Activated naive CD4-positive, alpha-beta T cell treated with anti-CD3 and anti-CD28 coated beads, Interleukin-2, amount 50 U/mL, for 16 hours (primary cell): ENCODE measurements at regions not wholly inside any gene's neighbourhood (a gene's known extent, or its start where the extent isn't known, plus 50 kb on each side); places are given as distances from the start of the nearest gene placed in this dataset.
"Not testable (repeated sequence)": the region's sequence is repeated elsewhere in the genome, so short reads cannot be mapped to it uniquely, and the experiment has no call there.

Experiments
- DNase-seq: peaks from one replicate; pipeline ENCODE4 v3.0.0-alpha.2; 2020

DNA sequence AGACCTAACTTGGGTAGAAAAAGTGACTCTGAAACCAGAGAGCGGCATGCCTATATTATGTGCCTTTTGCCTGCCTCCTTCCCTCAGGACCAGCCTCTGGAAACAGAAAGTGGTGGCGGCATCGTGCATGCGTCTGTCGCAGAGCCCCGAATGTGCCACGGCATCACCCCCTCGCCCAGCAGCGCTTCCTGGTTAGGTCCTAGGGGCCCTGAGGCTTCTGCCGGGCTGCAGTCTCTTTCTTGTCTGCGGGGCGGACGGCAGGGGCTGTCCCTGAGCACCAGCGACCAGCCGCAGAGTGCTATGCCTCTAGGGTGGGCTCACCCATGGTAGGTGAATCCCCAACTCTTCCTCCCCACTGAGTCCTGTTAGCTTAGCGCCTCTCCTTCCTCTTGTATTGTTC lies 68.7 kb downstream of the VSIG4 start:
- DNase-seq = no peak

DNA sequence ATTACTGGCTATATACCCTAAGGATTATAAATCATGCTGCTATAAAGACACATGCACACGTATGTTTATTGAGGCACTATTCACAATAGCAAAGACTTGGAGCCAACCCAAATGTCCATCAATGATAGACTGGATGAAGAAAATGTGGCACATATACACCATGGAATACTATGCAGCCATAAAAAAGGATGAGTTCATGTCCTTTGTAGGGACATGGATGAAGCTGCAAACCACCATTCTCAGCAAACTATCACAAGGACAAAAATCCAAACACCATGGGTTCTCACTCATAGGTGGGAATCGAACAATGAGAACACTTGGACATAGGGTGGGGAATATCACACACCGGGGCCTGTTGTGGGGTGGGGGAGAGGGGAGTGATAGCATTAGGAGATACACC lies 72.7 kb downstream of the VSIG4 start:
- not testable (repeated sequence) for DNase-seq

DNA sequence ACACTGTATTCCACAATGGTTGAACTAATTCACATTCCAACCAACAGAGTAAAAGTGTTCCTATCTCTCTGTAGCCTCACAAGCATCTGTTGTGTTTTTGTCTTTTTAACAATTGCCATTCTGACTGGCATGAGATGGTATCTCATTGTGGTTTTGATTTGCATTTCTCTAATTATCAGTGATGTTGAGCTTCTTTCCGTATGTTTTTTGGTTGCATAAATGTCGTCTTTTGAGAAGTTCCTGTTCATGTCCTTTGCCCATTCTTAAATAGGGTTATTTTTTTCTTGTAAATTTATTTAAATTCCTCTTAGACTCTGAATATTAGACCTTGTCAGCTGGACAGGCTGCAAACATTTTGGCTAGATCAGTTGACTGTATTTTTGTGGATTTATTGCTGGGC lies 78.2 kb downstream of the VSIG4 start:
- no peak for DNase-seq

DNA sequence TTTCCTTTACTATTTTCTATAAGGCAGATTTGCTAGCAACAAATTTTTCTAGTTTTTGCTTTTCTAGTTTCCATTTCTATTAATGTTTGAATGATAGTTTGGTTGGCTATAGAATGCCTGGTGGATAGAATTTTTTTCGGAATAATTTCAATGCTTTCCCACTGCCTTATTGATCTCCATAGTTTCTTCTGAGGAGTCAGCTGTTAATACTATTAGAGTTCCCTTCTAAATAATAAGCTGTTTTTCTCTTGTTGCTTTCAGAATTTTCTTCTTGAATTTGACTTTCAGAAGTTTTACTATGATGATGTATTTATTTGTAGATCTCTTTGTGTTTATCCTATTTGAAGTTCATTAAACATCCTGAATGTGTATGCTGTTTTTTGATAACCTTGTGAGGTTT lies 91.8 kb downstream of the VSIG4 start:
- DNase-seq = no peak

DNA sequence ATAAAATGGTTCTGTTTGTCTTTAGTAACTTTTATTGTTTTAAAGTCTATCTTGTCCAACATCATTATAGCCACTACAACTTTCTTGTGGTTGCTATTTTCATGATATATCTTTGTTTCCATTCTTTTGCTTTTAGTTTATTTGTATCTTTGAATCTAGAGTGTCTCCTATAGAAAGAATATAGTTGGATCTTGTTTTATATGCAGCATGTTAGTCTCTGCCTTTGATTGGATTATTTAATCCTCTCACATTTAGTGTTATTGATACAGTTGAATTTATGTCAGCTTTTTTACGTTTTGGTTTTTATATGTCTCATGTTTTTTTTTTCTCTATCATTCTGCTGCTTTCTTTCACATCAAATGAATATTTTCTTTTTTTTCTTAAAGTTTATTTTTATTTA lies 98.1 kb downstream of the VSIG4 start:
- DNase-seq = no peak

DNA sequence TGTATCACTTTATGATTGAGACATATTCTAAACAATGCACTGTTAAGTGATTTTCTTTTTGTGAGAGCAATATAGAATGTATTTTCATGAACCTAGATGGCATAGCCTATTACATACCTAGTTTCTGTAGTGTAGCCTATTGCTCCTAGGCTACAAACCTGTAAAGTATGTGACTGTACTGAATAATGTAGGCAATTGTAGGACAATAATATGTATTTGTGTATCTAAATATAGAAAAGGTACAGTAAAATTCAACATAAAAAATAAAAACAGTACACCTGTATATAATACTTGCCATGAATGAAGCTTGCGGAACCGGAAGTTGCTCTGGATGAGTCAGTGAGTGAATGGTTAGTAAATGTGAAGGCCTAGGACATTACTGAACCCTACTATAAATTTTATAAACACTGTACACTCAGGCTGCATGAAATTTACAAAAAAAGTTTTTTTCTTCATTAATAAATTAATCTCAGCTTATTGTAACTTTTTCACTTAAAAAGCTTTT lies 106.7 kb downstream of the VSIG4 start:
- DNase-seq = no peak

DNA sequence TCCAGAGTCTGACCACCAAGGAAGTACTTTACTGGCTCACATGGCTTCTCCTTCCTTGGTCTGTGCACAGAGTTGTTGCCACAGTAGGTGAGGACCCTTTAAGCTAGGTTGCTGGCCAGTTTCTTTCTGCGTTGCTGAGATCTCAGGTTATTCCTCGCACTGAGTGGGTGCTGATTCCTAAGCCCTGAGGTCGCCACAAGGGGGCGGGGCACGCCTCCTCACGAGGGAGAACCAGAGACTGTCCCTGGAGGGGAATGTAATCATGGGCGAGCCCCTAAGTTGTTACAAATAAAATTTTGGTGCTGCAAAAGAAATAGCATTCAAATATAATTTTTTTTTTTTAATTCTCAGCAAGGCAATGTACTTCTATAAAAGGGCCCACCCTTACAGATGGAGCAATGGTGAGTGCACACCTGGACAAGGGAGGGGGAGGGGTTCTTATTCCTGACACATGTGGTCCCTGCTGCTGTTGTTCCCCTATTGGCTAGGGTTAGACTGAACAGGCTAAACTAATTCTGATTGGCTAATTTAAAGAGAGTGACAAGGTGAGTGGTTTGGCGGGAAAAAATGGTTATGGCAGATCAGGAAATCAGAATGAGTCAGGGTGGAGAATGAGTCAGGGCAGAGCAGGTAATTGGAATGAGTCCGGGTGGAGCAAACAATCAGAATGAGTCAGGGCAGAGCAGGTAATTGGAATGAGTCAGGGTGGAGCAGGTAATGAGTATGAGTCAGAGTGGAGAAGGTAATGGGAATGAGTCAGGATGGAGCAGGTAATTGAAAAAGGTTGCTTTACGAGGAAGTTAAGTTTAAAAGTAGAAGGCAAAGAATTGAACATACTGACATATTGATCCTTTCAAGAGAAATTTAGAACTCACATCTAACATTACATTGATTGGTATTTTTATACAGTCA lies 107.5 kb downstream of the VSIG4 start:
- peak; percentile 37 for DNase-seq

DNA sequence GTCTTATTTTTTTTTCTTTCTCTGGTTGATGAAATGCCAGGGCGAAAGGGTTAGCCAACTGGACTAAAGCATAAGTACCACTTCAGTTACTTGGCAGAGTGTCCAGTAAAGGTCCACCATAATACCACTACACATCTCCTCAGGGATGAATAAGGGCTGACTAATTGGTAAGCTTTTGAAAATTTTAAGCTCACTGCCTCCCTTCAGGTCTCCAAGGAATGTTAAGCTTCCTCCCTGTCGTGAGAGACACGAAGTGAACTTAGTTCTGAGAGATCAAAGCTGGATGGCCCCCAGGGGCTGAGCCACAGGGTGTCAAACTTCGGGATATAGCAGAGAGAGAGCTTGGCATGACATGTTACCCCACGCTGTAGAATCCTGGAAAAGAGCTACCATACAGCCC lies 111.4 kb downstream of the VSIG4 start:
- no peak for DNase-seq

DNA sequence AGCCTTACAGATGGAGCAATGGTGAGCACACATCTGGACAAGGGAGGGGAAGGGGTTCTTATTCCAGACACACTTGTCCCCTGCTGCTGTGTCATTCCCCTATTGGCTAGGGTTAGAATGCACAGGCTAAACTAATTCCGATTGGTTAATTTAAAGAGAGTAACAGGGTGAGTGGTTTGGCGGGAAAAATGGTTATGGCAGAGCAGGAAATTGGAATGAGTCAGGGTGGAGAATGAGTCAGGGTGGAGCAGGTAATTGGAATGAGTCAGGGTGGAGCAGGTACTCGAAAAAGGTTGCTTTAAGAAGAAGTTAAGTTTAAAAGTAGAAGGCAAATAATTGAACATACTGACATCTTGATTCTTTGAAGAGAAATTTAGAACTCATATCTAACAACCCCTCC lies 112.5 kb downstream of the VSIG4 start:
- DNase-seq = not testable (repeated sequence)

DNA sequence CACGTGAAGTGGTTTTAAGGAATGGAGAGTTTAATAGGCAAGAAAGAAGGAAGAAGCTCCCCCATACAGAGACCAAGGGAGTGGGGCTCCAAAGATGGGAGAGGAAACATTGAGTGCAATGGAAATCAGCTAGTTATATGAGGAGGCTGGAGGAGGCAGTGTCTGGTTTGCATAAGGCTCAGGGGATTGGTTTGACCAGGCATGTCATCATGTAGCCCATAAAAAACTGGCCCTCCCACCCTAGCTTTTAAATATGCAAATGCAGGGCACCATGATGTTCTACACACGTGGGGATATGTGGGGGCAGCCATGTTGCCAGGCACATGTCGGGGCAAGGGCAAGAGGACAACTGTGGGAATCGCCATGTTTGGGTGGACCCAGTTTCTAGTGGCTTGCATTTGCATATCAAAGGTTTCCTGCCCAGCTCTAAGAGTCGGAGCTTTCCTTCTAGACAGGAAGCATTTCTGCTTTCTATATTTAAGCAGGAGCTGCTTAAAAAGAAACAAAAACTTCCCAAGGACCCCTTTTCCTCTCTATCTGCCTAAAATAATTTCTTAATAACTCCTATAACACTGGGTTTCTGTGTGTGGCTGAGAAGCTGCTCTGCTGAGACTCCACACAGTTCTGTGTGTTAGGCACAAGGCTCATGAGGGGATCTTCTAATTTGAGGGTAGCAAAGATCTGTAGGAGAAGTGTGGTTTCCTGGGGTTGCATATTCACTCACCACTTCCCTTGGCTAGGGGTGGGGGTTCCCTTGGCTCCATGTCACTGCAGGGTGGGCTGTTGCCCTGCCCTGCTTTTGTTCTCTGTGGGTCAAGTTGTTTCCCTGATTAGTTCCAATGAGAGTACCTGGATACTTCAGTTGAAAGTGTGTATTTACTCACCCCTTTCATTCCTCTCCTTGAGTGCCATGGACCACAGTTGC lies 113.5 kb downstream of the VSIG4 start:
- peak; percentile 40 for DNase-seq

DNA sequence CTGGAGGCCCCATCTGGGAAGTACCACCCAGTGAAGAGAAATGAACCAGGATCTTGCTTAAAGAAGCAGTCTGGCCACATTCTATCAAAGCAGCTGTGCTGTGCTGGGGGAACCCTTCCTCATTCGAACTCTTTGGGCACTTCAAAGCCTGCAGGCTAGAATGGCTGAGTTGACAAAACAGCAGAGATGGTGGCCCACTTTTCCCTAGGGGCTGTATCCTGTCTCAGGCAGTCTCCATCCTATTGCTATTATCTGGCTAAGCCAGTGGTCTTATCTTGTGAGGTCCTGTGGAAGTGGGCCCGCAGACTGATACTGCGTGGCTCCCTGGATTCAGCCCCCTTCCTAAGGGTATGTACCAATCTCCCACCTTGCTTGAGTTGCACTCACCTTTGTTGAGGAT lies 114.3 kb downstream of the VSIG4 start:
- DNase-seq = no peak

DNA sequence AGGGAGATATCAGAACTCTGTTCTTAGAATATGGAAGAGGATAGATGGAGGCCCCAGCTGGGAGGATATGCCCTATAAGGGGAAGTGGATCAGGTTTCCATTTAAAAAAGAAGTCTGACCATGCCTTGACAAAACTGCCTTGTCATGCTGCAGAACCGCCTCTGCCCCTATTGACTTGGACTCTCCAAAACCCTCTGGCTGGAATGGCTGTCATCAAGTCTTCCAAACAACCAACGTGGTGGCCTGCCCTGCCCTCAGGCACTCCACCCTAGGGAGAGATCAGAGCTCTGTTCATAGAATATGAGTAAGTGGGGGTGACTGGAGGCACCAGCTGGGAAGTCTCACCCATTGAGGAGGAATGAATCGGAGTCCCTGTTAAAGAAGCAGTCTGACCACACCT lies 114.9 kb downstream of the VSIG4 start:
- DNase-seq = no peak

DNA sequence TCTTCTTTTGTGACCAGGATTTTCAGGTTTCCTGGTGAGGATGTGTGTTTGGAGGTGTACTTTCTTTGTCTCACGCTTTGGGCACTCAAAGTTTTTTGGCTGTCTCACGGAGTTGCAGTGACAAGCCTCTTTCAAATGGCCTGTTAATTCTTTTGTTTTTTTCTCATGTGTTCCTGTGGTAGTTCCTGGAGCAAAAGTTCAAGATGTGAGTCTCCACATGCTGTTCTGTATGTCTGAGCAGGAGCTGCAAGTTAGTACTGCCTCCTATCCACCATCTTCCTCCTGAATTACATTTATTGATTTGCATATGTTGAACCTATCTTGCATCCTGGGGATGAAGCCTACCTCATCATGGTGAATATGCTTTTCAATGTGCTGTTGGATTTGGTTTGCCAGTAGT lies 118.5 kb downstream of the VSIG4 start:
- DNase-seq = no peak

DNA sequence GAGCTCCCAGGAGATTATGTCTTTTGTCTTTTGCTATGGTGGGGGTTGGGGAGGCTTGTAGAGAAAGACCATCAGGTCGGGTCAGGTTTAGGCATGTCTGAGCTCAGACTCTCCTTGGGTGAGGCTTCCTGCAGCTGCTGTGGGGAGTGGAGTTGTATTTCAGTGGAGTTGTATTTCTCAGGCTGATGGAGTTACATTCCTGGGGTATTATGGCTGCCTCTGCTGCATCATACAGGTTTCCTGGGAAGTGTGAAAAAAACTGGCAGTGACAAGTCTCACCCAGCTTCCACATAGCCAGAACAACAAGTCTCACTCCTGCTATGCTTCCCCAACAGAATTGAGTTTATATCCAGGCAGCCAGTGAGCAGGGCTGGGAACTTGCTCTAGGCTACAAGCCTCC lies 119.3 kb downstream of the VSIG4 start:
- no peak for DNase-seq

DNA sequence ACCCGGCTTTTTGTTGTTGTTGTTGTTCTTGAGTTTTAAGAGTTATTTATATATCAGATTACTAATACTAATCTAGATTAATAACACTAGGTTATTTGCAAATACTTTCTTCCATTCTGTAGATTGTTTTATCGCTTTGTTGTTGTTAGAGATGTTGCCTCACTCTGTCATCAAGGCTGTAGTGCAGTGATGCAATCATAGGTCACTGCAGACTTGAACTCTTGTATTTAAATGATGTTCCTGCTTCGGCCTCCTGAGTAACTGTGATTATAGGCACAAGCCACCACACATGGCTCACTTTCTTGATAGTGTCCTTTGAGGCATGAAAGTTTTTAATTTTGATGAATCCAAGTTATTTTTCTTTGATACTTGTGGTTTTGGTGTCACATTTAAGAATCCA lies 129.0 kb downstream of the VSIG4 start:
- no peak for DNase-seq

DNA sequence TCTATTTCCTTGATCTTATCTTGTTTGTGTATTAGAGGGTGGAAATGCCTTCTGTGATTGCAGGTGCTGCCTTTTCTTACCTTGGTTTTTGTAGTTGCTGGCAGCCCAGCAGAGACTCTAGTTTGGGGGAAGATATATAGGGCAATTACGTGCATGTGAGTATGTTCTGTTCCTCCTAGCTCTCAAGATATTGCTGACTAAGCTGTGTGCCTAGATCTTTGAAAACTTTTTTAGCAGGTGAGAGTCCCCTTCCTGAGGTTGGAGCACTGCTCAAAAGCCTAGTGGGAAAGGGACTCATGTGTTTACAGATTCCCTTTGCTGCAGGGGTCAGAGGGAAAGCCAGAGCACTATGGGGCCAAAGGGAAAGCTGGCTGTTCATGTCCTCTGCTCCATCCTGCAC lies 136.1 kb downstream of the VSIG4 start:
- no peak for DNase-seq

DNA sequence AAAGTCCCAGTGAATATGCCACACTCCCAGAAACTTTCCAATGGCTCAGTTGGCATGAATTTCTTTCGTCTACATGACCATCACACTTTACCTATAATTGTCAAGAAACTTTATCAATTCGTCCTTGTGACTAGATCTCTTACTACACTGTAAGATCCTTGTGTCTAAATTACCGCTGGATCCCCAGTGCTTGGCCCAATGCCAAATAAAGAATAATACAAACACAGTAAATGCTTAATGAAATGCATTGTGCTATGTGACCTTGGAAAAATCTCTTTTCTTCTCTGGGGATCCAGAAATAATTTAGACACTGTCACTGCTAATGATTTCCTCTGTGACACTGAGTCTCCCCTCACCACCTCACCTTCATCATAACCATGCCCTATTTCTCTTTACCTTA lies 137.9 kb downstream of the VSIG4 start:
- no peak for DNase-seq

DNA sequence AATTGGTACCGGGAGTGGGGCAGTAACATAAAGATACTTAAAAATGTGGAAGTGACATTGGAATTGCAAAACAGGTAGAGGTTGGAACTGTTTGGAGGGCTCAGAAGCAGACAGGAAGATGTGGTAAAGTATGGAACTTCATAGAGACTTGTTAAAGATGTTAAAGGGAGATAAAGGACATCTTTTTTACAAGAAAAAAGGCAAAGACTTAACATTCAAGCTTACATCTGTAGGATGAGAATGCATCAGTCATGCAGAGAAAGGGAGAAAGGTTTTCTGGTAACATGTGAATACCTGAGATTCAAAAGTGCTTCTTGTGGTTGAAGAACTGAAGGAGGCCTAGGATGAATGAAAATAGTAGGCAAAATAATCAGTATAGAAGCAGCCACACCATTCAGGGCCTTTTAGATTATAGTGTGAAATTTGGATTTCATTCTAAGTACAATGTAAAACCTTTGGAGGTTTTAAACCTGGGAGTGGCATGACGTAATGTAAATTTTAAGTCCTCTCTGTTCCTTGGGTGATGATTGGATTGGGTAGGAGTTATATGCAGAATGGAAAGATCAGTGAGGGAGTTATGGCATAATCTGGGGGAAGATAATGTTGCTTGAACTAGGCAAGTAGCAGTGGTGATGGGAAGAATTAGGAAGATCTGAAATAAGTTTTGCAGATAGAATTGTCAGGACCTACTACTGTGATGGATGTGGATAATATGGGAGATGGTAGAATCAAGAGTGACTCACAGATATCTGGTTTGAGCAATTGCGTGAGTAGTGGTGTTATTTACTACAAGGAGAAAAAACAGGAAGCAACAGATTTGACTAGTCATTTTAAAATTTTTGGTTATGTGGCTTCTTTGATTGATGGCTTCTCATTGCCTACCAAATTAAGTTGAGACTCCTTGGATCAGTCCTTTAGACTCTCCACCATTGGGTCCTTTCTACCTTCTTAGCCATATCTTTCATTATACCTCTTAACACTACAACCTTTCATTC lies 138.7 kb downstream of the VSIG4 start:
- no peak for DNase-seq

DNA sequence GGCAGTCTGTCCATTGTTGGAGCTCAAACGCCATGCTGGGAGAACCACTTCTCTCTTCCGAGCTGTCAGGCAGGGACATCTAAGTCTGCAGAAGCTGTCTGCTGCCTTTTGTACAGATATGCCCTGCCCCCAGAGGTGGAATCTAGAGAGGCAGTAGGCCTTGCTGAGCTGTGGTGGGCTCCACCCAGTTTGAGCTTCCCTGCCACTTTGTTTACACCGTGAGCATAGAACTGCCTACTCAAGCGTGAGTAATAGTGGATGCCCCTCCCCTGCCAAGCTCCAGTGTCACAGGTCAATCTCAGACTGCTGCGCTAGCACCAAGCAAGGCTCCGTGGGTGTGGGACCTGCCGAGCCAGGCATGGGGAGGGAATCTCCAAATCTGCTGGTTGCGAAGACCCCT lies 145.7 kb downstream of the VSIG4 start:
- no peak for DNase-seq

DNA sequence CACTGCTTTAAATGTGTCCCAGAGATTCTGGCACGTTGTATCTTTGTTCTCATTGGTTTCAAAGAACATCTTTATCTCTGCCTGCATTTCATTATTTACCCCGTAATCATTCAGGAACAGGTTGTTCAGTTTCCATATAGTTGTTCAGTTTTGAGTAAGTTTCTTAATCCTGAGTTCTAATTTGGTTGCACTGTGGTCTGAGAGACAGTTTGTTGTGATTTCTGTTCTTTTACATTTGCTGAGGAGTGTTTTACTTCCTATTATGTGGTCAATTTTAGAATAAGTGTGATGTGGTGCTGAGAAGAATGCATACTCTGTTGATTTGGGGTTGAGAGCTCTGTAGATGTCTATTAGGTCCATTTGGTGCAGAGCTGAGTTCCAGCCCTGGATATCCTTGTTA lies 148.1 kb downstream of the VSIG4 start:
- DNase-seq = not testable (repeated sequence)

DNA sequence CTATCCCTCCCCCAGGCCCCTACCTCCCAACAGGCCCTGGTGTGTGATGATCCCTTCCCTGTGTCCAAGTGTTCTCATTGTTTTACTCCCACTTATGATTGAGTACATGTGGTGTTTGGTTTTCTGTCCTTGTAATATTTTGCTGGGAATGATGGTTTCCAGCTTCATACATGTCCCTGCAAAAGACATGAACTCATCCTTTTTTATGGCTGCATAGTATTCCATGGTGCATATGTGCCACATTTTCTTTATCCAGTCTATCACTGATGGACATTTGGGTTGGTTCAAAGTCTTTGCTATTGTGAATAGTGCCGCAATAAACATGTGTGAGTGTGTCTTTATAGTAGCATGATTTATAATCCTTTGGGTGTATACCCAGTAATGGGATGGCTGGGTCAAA lies 151.7 kb downstream of the VSIG4 start:
- DNase-seq = not testable (repeated sequence)

DNA sequence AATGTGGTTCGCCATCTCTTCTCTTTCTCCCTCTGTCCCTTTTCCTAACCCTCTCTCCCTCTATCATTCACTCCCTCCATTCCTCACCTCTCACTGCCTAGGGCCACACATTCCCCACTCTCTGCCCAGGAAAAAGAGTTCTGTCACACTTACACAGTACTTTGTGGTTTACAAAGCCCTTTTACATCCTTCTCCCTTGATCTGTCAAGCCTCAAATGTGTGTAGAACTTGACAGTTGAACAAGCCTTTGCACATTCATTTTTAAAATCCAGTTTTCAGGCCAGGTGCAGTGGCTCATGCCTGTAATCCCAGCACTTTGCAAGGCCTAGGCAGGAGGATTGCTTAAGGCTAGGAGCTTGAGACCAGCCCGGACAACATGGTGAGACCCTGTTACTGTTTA lies 156.3 kb downstream of the VSIG4 start:
- no peak for DNase-seq
